GM23248 (cell line): ENCODE measurements at regions not wholly inside any gene's neighbourhood (a gene's known extent, or its start where the extent isn't known, plus 50 kb on each side); places are given as distances from the start of the nearest gene placed in this dataset.

Experiments used
- DNase-seq: peaks from one replicate; pipeline ENCODE4 v3.0.0-alpha.2; 2015
- H2AFZ ChIP-seq: fragments of 200-600 bp; sonication (generic); 2 replicates; pipeline ENCODE4 v1.6.1; 2016; ENCODE audit warnings: antibody characterized with exemption
- H3F3A ChIP-seq: fragments of 200-600 bp; sonication (generic); 2 replicates; pipeline ENCODE4 v1.6.1; 2016; ENCODE audit warnings: mild to moderate bottlenecking, antibody characterized with exemption, mixed run types; ENCODE audit not compliant: insufficient read depth
- H3K27ac ChIP-seq: fragments of 200-600 bp; sonication (generic); 2 replicates; pipeline ENCODE4 v1.5.1; 2016; ENCODE audit warnings: mild to moderate bottlenecking
- H3K27me3 ChIP-seq: fragments of 200-600 bp; sonication (generic); replicated peaks from 2 replicates; pipeline ENCODE4 v1.6.1; 2016; ENCODE audit warnings: mild to moderate bottlenecking; ENCODE audit not compliant: insufficient read depth
- H3K36me3 ChIP-seq: fragments of 200-600 bp; sonication (generic); 2 replicates; pipeline ENCODE4 v1.6.1; 2016; ENCODE audit warnings: low read depth, mild to moderate bottlenecking
- H3K4me1 ChIP-seq: fragments of 200-600 bp; sonication (generic); 2 replicates; pipeline ENCODE4 v1.6.1; 2016; ENCODE audit warnings: mild to moderate bottlenecking; ENCODE audit not compliant: insufficient read depth
- H3K4me2 ChIP-seq: fragments of 200-600 bp; sonication (generic); one replicate; pipeline ENCODE4 v1.6.1; 2016; ENCODE audit warnings: mild to moderate bottlenecking; ENCODE audit not compliant: unreplicated experiment
- H3K4me3 ChIP-seq: fragments of 200-600 bp; sonication (generic); 2 replicates; pipeline ENCODE4 v1.5.1; 2016; ENCODE audit warnings: mild to moderate bottlenecking
- H3K79me2 ChIP-seq: fragments of 200-600 bp; sonication (generic); 2 replicates; pipeline ENCODE4 v1.6.1; 2016; ENCODE audit warnings: mild to moderate bottlenecking; ENCODE audit not compliant: insufficient read depth
- H3K9ac ChIP-seq: fragments of 200-600 bp; sonication (generic); 2 replicates; pipeline ENCODE4 v1.6.1; 2016; ENCODE audit warnings: mild to moderate bottlenecking
- H3K9me2 ChIP-seq: fragments of 200-600 bp; sonication (generic); 2 replicates; pipeline ENCODE4 v1.6.1; 2016; ENCODE audit warnings: mixed run types, mild to moderate bottlenecking, moderate library complexity; ENCODE audit not compliant: insufficient read depth
- H3K9me3 ChIP-seq: fragments of 200-600 bp; sonication (generic); one replicate; pipeline ENCODE4 v1.6.1; 2017; ENCODE audit warnings: low read depth
- H4K20me1 ChIP-seq: fragments of 200-600 bp; sonication (generic); 2 replicates; pipeline ENCODE4 v1.6.0; 2016; ENCODE audit not compliant: insufficient read depth
- EZH2 ChIP-seq: fragments of 200-600 bp; sonication (generic); IDR thresholded peaks from 2 replicates; pipeline ENCODE4 v1.6.1; 2018; ENCODE audit warnings: antibody characterized with exemption, mild to moderate bottlenecking; ENCODE audit not compliant: insufficient read depth, poor library complexity, severe bottlenecking
- EZH2phosphoT487 ChIP-seq: fragments of 200-600 bp; sonication (generic); IDR thresholded peaks from 2 replicates; pipeline ENCODE4 v1.6.1; 2018; ENCODE audit warnings: antibody characterized with exemption, moderate library complexity, mild to moderate bottlenecking, low read depth; ENCODE audit not compliant: insufficient read depth
- WGBS, 2 experiments: methylation state at CpG; one replicate each; pipeline ENCODE4 v1.1.6; 2015 to 2017; ENCODE audit warnings: low lambda C conversion rate in 2 of 2, low coverage in 1 of 2; ENCODE audit errors: missing lambda C conversion rate in 2 of 2; 5-methylcytosine and 5-hydroxymethylcytosine counted together
- in situ Hi-C: fragments of 300-500 bp; cut with MboI; formaldehyde crosslinking; loops from 2 replicates; pipeline ENCODE4 v1.15.0; 2020

GRCh38 chrX:69101683-69102251 is 63.5 kb downstream of the PJA1 start:
- no peak for TF ChIP-seq EZH2phosphoT487
- TF ChIP-seq EZH2 = no peak
- WGBS, 2 experiments = 91 to 100% methylated on average over 1 to 7 of the region's 7 CpGs
- H3K4me1 ChIP-seq = no peaks in the 10 kb centered on the region
- H3K9me3 ChIP-seq = no peaks in the 10 kb centered on the region
- H3K79me2 ChIP-seq = no peaks in the 10 kb centered on the region
- DNase-seq = no peak
- no peak overlapping the region for H2AFZ ChIP-seq
- no peaks in the 10 kb centered on the region for H3K9me2 ChIP-seq
- H4K20me1 ChIP-seq = no peaks in the 10 kb centered on the region
- no peak overlapping the region for H3K9ac ChIP-seq
- H3F3A ChIP-seq = no peaks in the 10 kb centered on the region
- H3K4me2 ChIP-seq = no peak overlapping the region
- no peak overlapping the region for H3K4me3 ChIP-seq
- H3K27ac ChIP-seq = no peak overlapping the region
- H3K27me3 ChIP-seq = no peaks in the 10 kb centered on the region
- H3K36me3 ChIP-seq = no peaks in the 10 kb centered on the region
- in situ Hi-C loops = no loop called here

- Histone ChIP-seq H2AFZ (no peak overlapping the region), H3K4me1 (no peaks in the 10 kb centered on the region), H4K20me1 (no peaks in the 10 kb centered on the region), H3K27ac (no peak overlapping the region), H3K27me3 (no peaks in the 10 kb centered on the region), H3K9me2 (no peaks in the 10 kb centered on the region), H3K4me2 (no peak overlapping the region), H3K4me3 (no peak overlapping the region), H3K9me3 (no peaks in the 10 kb centered on the region), H3F3A (no peaks in the 10 kb centered on the region), H3K36me3 (no peaks in the 10 kb centered on the region), H3K9ac (no peak overlapping the region), H3K79me2 (no peaks in the 10 kb centered on the region)
- in situ Hi-C loops = no loop called here
- no peak for DNase-seq
- TF ChIP-seq EZH2 = no peak
- TF ChIP-seq EZH2phosphoT487 = no peak
- WGBS, 2 experiments = 73 to 75% methylated on average over 3 to 4 of the region's 4 CpGs
These were observed 64.8 kb downstream of the PJA1 start for GRCh38 chrX:69100478-69100877.

- H3F3A ChIP-seq = no peaks in the 10 kb centered on the region
- no peaks in the 10 kb centered on the region for H3K36me3 ChIP-seq
- 88 to 95% methylated on average over 12 to 13 of the region's 14 CpGs for WGBS, 2 experiments
- H3K9ac ChIP-seq = no peak overlapping the region
- DNase-seq = no peak
- no peak overlapping the region for H3K4me2 ChIP-seq
- no peak for TF ChIP-seq EZH2phosphoT487
- no peak for TF ChIP-seq EZH2
- no peaks in the 10 kb centered on the region for H4K20me1 ChIP-seq
- in situ Hi-C loops = no loop called here
- no peaks in the 10 kb centered on the region for H3K9me3 ChIP-seq
- no peak overlapping the region for H3K4me3 ChIP-seq
- no peaks in the 10 kb centered on the region for H3K79me2 ChIP-seq
- no peak overlapping the region for H2AFZ ChIP-seq
- H3K27me3 ChIP-seq = no peaks in the 10 kb centered on the region
- H3K27ac ChIP-seq = no peak overlapping the region
- no peaks in the 10 kb centered on the region for H3K4me1 ChIP-seq
- no peaks in the 10 kb centered on the region for H3K9me2 ChIP-seq
These were observed 67.6 kb downstream of the PJA1 start for GRCh38 chrX:69097451-69098236.

DNA sequence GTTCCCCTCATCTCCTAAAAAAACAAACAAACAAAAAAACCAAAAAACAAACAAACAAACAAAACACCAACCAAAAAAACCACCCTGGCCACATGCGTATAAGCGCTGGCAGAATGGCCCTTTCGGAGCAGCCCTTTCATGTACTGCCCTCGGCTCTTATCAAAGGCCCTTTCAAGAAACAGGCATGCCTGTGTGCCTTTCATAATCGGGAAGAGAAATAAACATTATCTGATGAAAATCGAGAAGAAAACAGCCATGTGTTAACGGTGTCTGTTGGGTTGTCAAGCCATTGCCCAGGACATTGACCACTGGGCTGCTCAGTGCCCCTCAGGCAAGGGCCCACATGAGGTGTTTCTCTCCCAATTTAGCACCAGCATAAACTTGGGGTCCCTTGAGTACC is 68.3 kb downstream of the PJA1 start:
- Histone ChIP-seq H3K79me2 (no peaks in the 10 kb centered on the region), H3K9me2 (no peaks in the 10 kb centered on the region), H2AFZ (no peak overlapping the region), H3K36me3 (no peaks in the 10 kb centered on the region), H3F3A (no peaks in the 10 kb centered on the region), H3K4me2 (no peak overlapping the region), H3K9me3 (no peaks in the 10 kb centered on the region), H3K27me3 (no peaks in the 10 kb centered on the region), H3K27ac (no peak overlapping the region), H3K9ac (no peak overlapping the region), H3K4me3 (no peak overlapping the region), H3K4me1 (no peaks in the 10 kb centered on the region), H4K20me1 (no peaks in the 10 kb centered on the region)
- WGBS, 2 experiments = 87% methylated on average over 7 of the region's 7 CpGs
- TF ChIP-seq EZH2phosphoT487 = no peak
- no peak for TF ChIP-seq EZH2
- DNase-seq = no peak
- in situ Hi-C loops = no loop called here
